GM12892 (cell line): ENCODE measurements at regions not wholly inside any gene's neighbourhood (a gene's known extent, or its start where the extent isn't known, plus 50 kb on each side); places are given as distances from the start of the nearest gene placed in this dataset.

Experiments used
- POLR2A ChIP-seq: IDR thresholded peaks from 2 replicates; pipeline ENCODE4 v1.6.1; 2011; ENCODE audit warnings: low read depth, low read length, control low read depth
- POLR2AphosphoS5 ChIP-seq: IDR thresholded peaks from 2 replicates; pipeline ENCODE4 v1.6.1; 2011; ENCODE audit warnings: low read depth, low read length, control low read depth

GRCh38 chr1:79193211-79194079, 186.9 kb upstream of the ADGRL4 start:
- TF ChIP-seq POLR2A = no peak
- no peak for TF ChIP-seq POLR2AphosphoS5
